RCC 7860 (cell line): ENCODE measurements at regions not wholly inside any gene's neighbourhood (a gene's known extent, or its start where the extent isn't known, plus 50 kb on each side); places are given as distances from the start of the nearest gene placed in this dataset.
"Not testable (repeated sequence)": the region's sequence is repeated elsewhere in the genome, so short reads cannot be mapped to it uniquely, and the experiment has no call there.

Experiments
- DNase-seq: peaks from one replicate; pipeline ENCODE4 v3.0.0-alpha.2; 2015; ENCODE audit warnings: low spot score
- FAIRE-seq: peaks from 2 replicates; lab custom pipeline; 2012; peaks lifted over from hg19 to GRCh38; lab: Jason Lieb, UNC

DNA sequence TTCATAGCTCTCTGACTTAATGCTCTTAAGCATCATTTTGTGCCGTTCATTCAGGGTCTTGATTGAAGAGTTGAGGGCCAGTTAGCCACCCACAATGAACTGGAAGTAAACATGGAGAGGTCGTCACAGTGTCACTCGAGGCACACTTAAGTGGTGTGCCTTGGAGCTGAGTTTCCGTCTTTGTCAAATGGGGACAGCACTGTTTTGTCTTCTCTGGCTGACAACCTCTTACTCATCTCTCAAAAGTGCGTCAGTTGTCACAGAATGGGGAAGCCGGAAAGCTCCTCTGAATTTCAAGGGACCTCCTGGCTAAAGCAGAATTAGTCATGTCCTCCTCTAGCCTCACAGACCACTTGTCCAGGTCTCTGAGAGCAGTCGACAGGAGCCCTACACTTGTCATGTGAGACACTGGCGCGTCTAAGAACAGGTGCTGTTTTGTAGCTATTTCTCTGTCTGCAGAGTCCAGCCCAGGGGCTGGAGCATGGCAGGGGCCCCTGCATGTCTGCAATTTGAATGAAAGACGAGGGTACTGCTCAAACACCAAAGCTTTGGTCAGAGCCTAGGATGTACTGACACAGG is 231.5 kb downstream of the NPIPA7 start:
- not testable (repeated sequence) for DNase-seq, FAIRE-seq

- not testable (repeated sequence) for DNase-seq, FAIRE-seq
Observed at GRCh38 chr16:16613212-16613611, 234.3 kb downstream of the NPIPA7 start.

- not testable (repeated sequence) for FAIRE-seq, DNase-seq
Observed at GRCh38 chr16:16614484-16614883, 235.5 kb downstream of the NPIPA7 start.

GRCh38 chr16:16618963-16619465 is 240.1 kb downstream of the NPIPA7 start:
- FAIRE-seq, DNase-seq: not testable (repeated sequence)

DNA sequence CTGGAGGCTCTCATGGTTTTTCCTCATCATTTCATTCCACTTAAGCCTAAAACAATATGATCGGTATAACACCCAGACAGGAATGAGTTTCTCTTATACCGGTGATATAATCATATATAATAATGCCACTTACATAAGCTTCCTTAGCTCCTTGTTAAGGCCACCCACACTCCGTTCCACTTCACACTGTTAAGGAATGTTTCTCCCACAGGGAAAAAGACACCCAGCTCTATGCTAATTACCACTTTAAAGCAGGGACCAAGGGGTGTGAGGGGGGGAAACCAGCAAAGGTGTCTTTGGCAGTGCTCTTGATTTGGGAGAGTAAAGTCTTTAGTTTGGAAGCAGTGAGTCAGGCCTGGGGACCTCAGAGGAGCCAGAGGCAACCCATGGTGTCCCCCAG is 245.4 kb downstream of the NPIPA7 start:
- FAIRE-seq, DNase-seq: not testable (repeated sequence)

DNA sequence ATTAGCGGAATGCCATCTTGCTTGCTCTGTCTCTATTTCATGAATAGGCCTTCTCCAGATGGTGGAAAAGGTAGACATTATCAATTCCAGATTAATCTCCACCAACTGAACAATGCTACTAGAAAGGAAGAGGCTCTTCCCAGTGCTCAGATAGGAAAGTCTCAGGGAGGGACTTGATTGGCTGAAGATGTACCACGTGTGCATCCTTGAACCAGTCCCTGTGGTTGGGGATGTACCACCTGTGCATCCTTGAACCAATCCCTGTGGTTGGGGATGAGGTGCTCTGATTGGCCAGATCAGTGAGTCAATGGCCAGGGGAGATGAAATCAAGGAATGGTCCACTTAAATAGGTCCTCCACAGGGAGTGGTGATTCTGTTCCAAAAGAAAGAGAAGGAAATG is 246.2 kb downstream of the NPIPA7 start:
- not testable (repeated sequence) for FAIRE-seq, DNase-seq

DNA sequence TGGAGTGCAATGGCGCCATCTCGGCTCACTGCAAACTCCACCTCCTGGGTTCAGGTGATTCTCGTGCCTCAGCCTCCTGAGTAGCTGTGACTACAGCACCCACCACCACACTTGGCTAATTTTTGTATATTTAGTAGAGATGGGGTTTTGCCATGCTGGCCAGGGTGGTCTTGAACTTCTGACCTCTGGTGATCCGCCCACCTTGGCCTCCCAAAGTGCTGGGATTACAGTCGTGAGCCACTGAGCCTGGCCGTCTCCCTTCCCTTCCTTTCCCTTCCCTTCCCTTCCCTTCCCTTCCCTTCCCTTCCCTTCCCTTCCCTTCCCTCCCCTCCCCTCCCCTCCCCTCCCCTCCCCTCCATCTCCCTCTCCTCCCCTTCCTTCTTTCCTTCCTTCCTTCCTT is 248.9 kb downstream of the NPIPA7 start:
- not testable (repeated sequence) for FAIRE-seq

DNA sequence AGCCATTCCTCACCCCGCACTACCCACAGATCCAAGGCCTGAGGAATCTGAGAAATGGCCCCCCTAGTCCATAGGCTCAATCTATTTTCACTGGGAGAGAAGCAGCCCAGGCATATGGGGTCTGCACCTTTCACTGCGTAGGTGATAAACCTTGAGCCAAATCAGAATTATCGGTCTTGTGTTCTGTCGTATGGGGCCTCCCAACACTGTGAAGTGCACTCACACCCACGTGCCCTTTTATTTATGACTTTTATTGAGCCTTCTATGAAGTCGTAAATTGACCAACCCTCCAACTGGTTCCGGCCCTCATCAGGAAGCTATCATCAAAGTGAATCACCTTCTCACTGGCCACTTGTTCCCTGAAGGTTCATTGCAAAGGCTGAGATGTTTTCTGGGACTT is 259.3 kb downstream of the NPIPA7 start:
- FAIRE-seq, DNase-seq: not testable (repeated sequence)

More for the DNA sequence above, 248.9 kb downstream of the NPIPA7 start:
- not testable (repeated sequence) for DNase-seq

GRCh38 chr16:16638714-16639113 is 259.8 kb downstream of the NPIPA7 start:
- DNase-seq, FAIRE-seq: not testable (repeated sequence)

DNA sequence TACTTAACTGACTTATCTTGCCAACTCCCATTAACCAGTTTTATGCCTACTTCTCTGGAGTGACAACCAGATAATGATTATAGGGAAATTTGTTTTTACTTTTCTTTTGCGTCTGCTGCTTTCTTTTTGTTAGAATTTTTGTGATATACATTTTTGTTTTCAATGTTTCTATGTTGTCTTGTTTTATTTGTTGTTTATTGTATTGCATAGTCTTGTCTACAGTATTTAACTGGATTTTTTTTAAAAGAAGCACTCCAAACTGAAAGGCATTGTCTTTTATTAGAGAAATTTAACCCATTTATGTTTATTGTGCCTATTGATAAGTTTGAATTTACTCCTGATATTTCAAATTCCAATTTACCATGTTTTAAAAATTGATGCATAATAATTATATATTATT is 264.9 kb downstream of the NPIPA7 start:
- not testable (repeated sequence) for FAIRE-seq, DNase-seq

DNA sequence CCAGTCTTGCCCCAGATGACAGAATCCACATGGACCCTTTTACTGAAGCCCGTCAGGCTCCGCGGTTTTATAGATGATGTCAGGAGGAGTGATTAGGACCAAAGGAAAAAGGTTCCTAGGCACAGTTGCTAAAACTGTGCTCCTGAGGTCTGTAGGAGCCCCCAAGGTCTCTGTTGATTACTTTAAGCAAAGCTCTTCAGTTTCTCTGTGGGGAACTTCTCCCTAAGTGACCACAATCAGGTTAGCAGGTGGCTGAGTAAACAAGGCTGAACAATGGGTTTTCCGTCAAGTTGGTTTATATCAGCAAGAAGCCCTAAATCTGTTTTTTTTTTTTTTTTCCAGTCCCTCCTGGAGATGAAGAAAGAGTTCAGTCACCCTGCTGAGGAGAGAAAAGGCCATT is 269.1 kb downstream of the NPIPA7 start:
- not testable (repeated sequence) for DNase-seq, FAIRE-seq

GRCh38 chr16:16672180-16672812 is 293.4 kb downstream of the NPIPA7 start:
- FAIRE-seq, DNase-seq: not testable (repeated sequence)

GRCh38 chr16:16674820-16675219 is 295.9 kb downstream of the NPIPA7 start:
- FAIRE-seq, DNase-seq: not testable (repeated sequence)

- not testable (repeated sequence) for FAIRE-seq
Observed at GRCh38 chr16:16721849-16722248, 342.9 kb downstream of the NPIPA7 start.

GRCh38 chr16:16722666-16723065 is 343.7 kb downstream of the NPIPA7 start:
- FAIRE-seq, DNase-seq: not testable (repeated sequence)

More at GRCh38 chr16:16721849-16722248, 342.9 kb downstream of the NPIPA7 start:
- not testable (repeated sequence) for DNase-seq

- not testable (repeated sequence) for FAIRE-seq, DNase-seq
Observed at GRCh38 chr16:16723819-16724519, 345.0 kb downstream of the NPIPA7 start.

- not testable (repeated sequence) for FAIRE-seq, DNase-seq
Observed at GRCh38 chr16:16727048-16727447, 348.1 kb downstream of the NPIPA7 start.

DNA sequence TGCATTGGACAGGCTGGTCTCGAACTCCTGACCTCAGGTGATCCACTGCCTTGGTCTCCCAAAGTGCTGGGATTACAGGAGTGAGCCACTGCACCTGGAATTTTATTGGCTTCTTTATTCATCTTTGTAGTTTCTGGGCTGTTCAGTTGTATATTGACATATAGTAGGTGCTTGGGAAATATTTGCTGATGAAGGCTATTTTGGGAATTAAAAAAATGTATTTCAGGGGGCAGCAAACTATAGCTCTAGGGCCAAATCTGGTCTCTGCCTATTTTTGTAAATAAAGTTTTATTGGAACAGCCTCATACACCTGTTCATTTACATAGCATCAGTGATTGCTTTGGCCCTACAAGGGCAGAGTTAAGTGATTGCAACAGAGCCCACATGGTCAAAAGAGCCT is 363.6 kb downstream of the NPIPA7 start:
- not testable (repeated sequence) for FAIRE-seq, DNase-seq

DNA sequence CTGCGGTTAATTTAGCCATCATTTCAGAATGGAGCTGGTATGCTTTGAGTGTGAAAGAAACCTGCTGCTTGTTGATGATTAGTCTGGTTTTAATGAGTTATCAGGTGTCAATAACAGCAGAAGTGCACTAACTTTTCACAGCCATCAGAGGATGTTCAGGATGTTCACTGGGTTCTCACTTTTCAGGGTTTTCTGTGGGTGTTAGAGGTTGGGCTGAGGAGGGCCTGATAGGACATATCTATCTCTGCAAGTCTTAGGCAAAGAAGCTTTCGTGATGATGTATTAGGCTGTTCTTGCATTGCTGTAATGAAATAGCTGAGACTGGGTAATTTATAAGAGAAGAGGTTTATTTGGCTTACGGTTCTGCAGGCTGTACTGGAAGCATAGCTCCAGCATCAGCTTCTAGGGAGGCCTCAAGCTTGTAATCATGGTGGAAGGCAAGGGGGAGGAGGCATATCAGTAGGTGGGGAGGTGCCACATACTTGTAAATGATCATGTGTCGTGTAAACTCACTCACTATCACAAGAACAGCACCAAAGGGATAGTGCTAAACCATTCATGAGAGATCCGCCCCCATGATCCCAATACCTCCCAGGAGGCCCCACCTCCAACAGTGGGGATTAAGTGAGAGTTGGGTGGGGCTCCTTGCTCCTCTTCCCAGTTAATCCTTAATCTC is 376.2 kb downstream of the NPIPA7 start:
- DNase-seq, FAIRE-seq: not testable (repeated sequence)

DNA sequence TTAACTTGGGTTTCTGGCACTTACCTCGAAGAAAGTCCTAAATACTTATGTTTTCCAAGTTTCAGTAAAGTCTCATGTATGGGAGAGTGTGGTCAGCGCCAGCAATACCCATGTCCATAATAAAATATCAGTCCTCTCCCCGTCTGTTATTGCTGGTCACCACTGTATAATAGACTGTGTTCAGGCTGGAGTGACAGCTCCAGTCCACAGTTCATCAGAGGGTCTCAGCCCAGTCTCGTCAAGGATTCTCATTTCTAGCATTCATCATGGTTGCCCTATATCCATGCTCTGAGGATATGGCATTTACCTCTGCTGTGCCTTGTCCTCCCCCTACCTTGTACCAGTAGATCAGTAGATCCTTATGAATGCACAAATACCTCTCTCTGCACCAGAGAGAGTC is 384.5 kb downstream of the NPIPA7 start:
- DNase-seq (no peak), FAIRE-seq (no peak)

- FAIRE-seq, DNase-seq: not testable (repeated sequence)
Observed at GRCh38 chr16:16770717-16771116, 391.8 kb downstream of the NPIPA7 start.
